Ovary (tissue), 7 donors: ENCODE measurements at regions not wholly inside any gene's neighbourhood (a gene's known extent, or its start where the extent isn't known, plus 50 kb on each side); places are given as distances from the start of the nearest gene placed in this dataset.

Experiments
- DNase-seq, 5 donors: peaks; one replicate each; pipeline ENCODE4 v3.0.0-alpha.2; 2019 to 2020
- H3K27ac ChIP-seq, 2 donors: fragments of 200-600 bp; one replicate each; pipeline versions ENCODE4 v1.5.1 to v1.8.0; 2019 to 2022
- H3K27me3 ChIP-seq: fragments of 200-600 bp; one replicate; pipeline ENCODE4 v1.8.0; 2022
- H3K36me3 ChIP-seq: fragments of 200-600 bp; sonication (generic); one replicate; pipeline ENCODE4 v1.5.1; 2019
- H3K4me1 ChIP-seq: one replicate; pipeline ENCODE4 v1.8.1; 2013; ENCODE audit warnings: mild to moderate bottlenecking, moderate library complexity; ENCODE audit not compliant: insufficient read depth
- H3K4me3 ChIP-seq: fragments of 200-600 bp; sonication (generic); one replicate; pipeline ENCODE4 v1.5.1; 2017
- H3K9me3 ChIP-seq, 2 donors: fragments of 200-600 bp in 1 of 2; sonication (generic) in 1 of 2; one replicate each; pipeline versions ENCODE4 v1.5.1 to v1.8.1; 2013 to 2019; ENCODE audit warnings: mild to moderate bottlenecking in 1 of 2, moderate library complexity in 1 of 2
- EP300 ChIP-seq: sonication (generic); formaldehyde crosslinking; IDR thresholded peaks from one replicate; pipeline ENCODE4 v1.6.1; 2017; ENCODE audit warnings: antibody characterized with exemption
- POLR2A ChIP-seq: fragments of 450-650 bp; IDR thresholded peaks from one replicate; pipeline ENCODE4 v1.6.1; 2017; ENCODE audit warnings: antibody characterized with exemption, mild to moderate bottlenecking, moderate library complexity
- WGBS, 3 donors: extraction: QIAGEN DNeasy Blood & Tissue Kit in 1 of 3; methylation state at CpG; one replicate each; pipeline versions ENCODE4 v1.1.5 to v1.1.7; 2013 to 2017; 5-methylcytosine and 5-hydroxymethylcytosine counted together
- intact Hi-C, 4 donors: fragments of 100-400 bp; cut with DNase I; formaldehyde crosslinking; loops; one replicate each; pipeline versions ENCODE4 v1.11.0 to v1.15.1; 2022 to 2023
- TF ChIP-seq, protein P1 (sequence below), 3 donors: fragments of 450-650 bp in 2 of 3; fragments of 200-600 bp in 1 of 3; IDR thresholded peaks; one replicate each; pipeline versions ENCODE4 v1.5.1 to v1.8.0; 2016 to 2022; ENCODE audit warnings: antibody characterized with exemption in 3 of 3, mild to moderate bottlenecking in 1 of 3
- donor health status: DM: no; HTN: no; CAD: no; lungs with moderate emphysema.
- donor health status: DM: no; HTN: no; CAD: no.
- donor health status: Bipolar disorder and iron deficiency.
- donor health status: DM: no; HTN: no; CAD: no.
- donor health status: DM: yes; HTN: yes; CAD: no.

DNA sequence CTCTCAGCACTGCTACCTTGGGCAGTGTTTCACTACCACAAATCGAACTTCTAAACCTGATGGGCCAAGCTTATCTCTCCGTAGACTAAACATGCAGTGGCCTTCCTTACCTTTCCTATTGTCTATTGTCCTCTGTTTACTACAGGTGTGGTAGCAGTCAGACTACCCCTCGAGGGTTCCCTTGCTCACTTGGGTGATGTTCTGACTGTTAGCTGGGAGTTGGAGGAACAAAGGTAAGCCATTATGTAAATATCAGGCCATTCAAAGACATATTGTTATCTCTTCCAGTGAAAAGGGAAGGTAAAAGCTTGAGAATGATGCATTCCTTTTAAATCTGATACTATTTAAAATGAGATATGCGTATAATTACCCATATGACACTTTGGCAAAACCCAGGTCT is 828.3 kb upstream of the EEF2KMT start:
- Histone ChIP-seq H3K9me3 (no peaks in the 10 kb centered on the region), H3K4me3 (no peak overlapping the region), H3K27me3 (no peaks in the 10 kb centered on the region), H3K4me1 (no peaks in the 10 kb centered on the region), H3K36me3 (no peaks in the 10 kb centered on the region), H3K27ac (no peak overlapping the region)
- intact Hi-C loops: no loop called here
- WGBS, 3 donors: 54 to 57% (median 56%) methylated on average over 4 of the region's 4 CpGs
- DNase-seq: no peak
- TF ChIP-seq POLR2A: no peak

DNA sequence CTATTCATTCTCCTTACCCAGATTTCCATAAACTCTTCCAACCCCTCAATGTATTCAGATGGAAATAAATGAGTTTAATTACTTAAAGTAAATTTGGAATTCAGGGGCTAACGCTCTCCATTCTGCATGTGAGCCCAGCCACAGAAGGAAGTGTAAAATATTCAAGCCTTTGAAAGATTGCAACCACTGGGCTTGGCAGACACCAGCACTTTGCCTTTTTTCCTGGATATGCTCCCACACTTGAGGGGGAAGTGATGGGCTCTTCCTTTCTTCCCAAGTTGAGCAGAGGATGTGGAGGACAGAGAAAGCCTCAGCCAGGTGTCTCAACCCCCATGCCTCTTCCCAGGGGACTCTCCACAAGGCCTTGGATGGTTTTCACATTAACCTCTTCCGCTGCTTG is 825.1 kb upstream of the EEF2KMT start:
- TF ChIP-seq, protein P1, sequence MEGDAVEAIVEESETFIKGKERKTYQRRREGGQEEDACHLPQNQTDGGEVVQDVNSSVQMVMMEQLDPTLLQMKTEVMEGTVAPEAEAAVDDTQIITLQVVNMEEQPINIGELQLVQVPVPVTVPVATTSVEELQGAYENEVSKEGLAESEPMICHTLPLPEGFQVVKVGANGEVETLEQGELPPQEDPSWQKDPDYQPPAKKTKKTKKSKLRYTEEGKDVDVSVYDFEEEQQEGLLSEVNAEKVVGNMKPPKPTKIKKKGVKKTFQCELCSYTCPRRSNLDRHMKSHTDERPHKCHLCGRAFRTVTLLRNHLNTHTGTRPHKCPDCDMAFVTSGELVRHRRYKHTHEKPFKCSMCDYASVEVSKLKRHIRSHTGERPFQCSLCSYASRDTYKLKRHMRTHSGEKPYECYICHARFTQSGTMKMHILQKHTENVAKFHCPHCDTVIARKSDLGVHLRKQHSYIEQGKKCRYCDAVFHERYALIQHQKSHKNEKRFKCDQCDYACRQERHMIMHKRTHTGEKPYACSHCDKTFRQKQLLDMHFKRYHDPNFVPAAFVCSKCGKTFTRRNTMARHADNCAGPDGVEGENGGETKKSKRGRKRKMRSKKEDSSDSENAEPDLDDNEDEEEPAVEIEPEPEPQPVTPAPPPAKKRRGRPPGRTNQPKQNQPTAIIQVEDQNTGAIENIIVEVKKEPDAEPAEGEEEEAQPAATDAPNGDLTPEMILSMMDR (IDR thresholded peaks at IDR 0.05): no peak
- TF ChIP-seq POLR2A: no peak
- TF ChIP-seq EP300: no peak
- 66 to 73% (median 68%) methylated on average over 2 of the region's 2 CpGs for WGBS, 3 donors
- H3K9me3 ChIP-seq: no peaks in the 10 kb centered on the region
- no peak overlapping the region for H3K27ac ChIP-seq
- no peaks in the 10 kb centered on the region for H3K36me3 ChIP-seq
- intact Hi-C loops: no loop called here
- H3K4me1 ChIP-seq: no peaks in the 10 kb centered on the region
- DNase-seq: no peak
- H3K4me3 ChIP-seq: no peak overlapping the region
- no peaks in the 10 kb centered on the region for H3K27me3 ChIP-seq

DNA sequence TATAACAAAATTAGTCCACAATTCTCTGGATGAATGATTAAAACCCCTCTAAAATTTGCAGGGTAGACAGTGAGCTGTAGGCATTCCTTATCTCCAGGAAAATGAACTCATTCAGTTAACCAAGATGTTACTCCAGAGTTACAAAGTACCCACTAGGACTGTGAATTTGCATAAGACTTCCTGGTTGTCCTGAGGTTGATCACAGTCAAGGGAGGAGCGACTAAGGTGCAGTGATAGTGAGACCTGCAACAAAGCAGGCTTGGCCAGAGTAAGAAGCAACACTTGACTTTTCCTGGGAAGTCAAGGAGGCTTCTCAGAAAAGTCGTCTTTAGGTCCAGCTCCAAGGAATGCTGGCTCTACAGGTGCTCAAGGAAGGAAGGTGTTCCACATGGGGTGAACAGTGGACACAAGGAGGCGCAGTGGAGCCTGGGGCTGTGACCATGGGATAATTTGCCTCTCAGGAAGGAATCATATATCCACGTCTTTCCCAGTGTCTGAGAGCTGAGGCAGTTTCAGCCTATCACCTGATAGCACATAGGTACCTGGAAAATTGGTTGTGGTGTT is 821.1 kb upstream of the EEF2KMT start:
- Histone ChIP-seq H3K9me3 (no peaks in the 10 kb centered on the region), H3K4me1 (no peaks in the 10 kb centered on the region), H3K27me3 (no peaks in the 10 kb centered on the region), H3K36me3 (no peaks in the 10 kb centered on the region), H3K27ac (no peak overlapping the region), H3K4me3 (no peak overlapping the region)
- TF ChIP-seq, protein P1 (IDR thresholded peaks at IDR 0.05): no peak
- TF ChIP-seq EP300 (no peak), POLR2A (no peak)
- no peak for DNase-seq
- intact Hi-C loops: no loop called here
- 40 to 46% (median 45%) methylated on average over 4 of the region's 4 CpGs for WGBS, 3 donors

DNA sequence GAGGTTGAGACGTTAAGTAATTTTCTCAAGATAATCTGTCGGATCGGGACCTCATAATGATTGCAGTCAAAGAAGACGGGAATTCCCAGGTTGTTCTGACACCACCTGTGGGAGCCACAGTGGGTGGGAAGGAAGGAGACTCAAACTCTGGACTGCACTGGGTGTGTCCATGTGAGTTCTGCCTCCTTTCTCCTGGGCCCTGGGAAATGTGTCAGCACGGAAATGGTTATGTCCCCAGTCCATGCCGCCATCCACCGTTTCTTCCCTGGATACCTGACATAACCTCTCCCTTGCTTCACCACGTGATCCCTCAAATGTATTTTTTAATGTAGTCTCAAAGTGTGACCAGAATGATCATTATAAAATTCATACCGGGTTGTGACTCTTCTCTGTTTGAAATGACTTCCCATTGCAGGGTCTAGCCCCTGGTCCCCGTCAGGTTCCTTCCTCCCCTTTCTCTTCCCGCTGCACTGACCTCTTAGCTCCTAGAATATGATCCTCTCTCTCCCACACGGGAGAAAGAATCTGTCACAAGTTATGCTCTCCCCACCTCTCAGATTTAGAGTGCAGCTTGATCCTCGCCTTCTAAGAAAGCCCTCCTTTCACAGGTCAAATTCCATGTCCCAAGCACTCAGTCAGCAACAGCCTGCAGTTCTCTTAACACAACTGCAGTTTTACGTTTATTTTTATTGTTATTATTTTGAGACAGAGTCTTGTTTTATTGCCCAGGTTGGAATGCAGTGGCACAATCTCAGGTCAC is 820.0 kb upstream of the EEF2KMT start:
- WGBS, 3 donors: 51 to 55% (median 54%) methylated on average over 14 of the region's 14 CpGs
- no peaks in the 10 kb centered on the region for H3K9me3 ChIP-seq
- DNase-seq: no peak
- no peak overlapping the region for H3K4me3 ChIP-seq
- TF ChIP-seq, protein P1 (IDR thresholded peaks at IDR 0.05): no peak
- no peak for TF ChIP-seq EP300
- TF ChIP-seq POLR2A: no peak
- no peaks in the 10 kb centered on the region for H3K4me1 ChIP-seq
- no peaks in the 10 kb centered on the region for H3K36me3 ChIP-seq
- no peak overlapping the region for H3K27ac ChIP-seq
- no peaks in the 10 kb centered on the region for H3K27me3 ChIP-seq
- intact Hi-C loops: no loop called here

DNA sequence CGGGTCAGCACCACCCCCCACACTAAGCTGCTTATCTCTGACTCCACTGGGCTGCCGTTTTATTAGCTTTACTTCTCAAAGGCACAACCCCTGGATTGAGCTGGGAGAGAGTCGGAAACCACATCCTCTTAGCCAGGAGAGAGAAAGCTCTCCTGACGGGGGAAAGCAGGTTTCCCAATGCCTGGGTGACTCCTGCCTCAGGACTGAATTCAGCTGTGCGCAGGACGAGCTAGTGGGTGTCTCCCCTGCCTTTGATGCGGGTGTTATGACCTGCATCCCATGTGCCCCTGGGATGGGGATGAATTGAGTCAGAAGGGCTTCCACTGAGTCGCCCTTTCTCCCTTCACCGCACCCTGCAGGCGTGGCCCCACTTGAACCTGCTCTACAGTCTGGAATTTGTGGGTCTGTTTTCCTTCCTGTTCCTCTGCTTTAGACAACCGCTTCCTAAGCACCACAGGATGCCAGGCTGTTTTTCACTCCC is 819.2 kb upstream of the EEF2KMT start:
- 12 to 17% (median 14%) methylated on average over 11 of the region's 11 CpGs for WGBS, 3 donors
- intact Hi-C loops: no loop called here

More for the DNA sequence above, 819.2 kb upstream of the EEF2KMT start:
- no peaks in the 10 kb centered on the region for H3K27me3 ChIP-seq
- no peaks in the 10 kb centered on the region for H3K9me3 ChIP-seq
- no peak for DNase-seq
- TF ChIP-seq POLR2A (no peak), EP300 (no peak)
- TF ChIP-seq, protein P1 (IDR thresholded peaks at IDR 0.05): no peak
- H3K4me3 ChIP-seq: no peak overlapping the region
- no peaks in the 10 kb centered on the region for H3K36me3 ChIP-seq
- H3K4me1 ChIP-seq: no peaks in the 10 kb centered on the region
- no peak overlapping the region for H3K27ac ChIP-seq
